ENCODE measurements at regions not wholly inside any gene's neighbourhood (a gene's known extent, or its start where the extent isn't known, plus 50 kb on each side); places are given as distances from the start of the nearest gene placed in this dataset.

GRCh38 chr6:43943099-43943766, 173.2 kb downstream of the VEGFA start:
- Histone ChIP-seq H3K4me3 (no peak overlapping the region), H3K4me1 (no peaks in the 10 kb centered on the region), H3K9me3 (peaks cover 5% of the 10 kb centered on the region), H3K36me3 (replicated peaks) (no peaks in the 10 kb centered on the region), H3K27me3 (ENCODE audit: low read depth) (no peaks in the 10 kb centered on the region; the same call in 1 of the 2 replicates)
- in situ Hi-C loops (cut with MboI; ENCODE audit: low sequenced_read_pairs) = no loop called here
- DNase-seq (ENCODE audit: low spot score in 2 of 2) = no peak

DNA sequence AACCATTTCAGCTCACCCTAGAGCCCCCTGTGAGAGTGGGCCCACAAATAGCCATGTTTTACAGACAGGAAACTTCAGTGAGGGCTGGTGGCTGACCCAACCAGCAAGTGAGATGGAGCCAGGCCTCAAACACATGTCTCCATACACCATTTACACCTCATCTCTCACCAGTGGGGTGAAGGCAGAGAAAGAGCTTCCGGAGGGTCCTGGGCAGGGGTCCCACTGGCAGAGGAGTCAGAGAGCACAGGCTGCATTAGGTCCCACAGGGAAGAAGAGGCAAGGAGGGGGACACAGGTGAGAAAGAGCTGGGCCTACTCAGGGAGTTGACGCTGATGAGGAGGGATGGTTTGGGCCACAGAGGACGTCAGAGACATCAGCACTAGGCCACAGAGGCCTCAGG, 172.6 kb downstream of the VEGFA start:
- H3K27me3 ChIP-seq (ENCODE audit: low read depth) = no peaks in the 10 kb centered on the region; the same call in 1 of the 2 replicates
- DNase-seq (ENCODE audit: low spot score in 2 of 2) = no peak
- in situ Hi-C loops (cut with MboI; ENCODE audit: low sequenced_read_pairs) = no loop called here
- no peaks in the 10 kb centered on the region for H3K4me1 ChIP-seq
- H3K4me3 ChIP-seq = no peak overlapping the region
- H3K36me3 ChIP-seq (replicated peaks) = no peaks in the 10 kb centered on the region
- peaks cover 5% of the 10 kb centered on the region for H3K9me3 ChIP-seq

GRCh38 chr6:43942011-43942442, 172.0 kb downstream of the VEGFA start:
- no peak overlapping the region for H3K4me3 ChIP-seq
- peaks cover 5% of the 10 kb centered on the region for H3K9me3 ChIP-seq
- no peak for DNase-seq (ENCODE audit: low spot score in 2 of 2)
- H3K4me1 ChIP-seq = no peaks in the 10 kb centered on the region
- no peaks in the 10 kb centered on the region; the same call in 1 of the 2 replicates for H3K27me3 ChIP-seq (ENCODE audit: low read depth)
- in situ Hi-C loops (cut with MboI; ENCODE audit: low sequenced_read_pairs) = no loop called here
- H3K36me3 ChIP-seq (replicated peaks) = no peaks in the 10 kb centered on the region

DNA sequence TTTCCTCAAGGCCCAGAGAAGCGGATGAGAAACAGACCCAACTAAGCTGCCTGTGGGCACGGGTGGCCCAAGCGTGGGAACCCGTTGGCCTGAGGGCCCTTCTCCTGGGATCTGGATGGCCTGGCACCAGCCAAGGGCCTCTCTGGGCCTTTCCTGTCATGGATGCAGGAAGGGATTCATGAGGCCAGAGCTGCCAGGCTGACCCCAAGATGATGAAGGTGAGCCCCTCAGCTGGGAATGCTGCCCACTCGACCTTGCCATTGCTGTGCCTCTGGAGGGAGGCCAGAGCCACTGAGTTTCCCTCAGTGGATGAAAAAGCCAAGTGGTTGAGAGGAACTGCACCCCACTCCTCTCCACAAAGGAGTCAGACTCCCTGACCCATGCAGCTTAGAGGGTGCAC, 171.2 kb downstream of the VEGFA start:
- DNase-seq (ENCODE audit: low spot score in 2 of 2) = no peak
- no peaks in the 10 kb centered on the region for H3K4me1 ChIP-seq
- H3K36me3 ChIP-seq (replicated peaks) = no peaks in the 10 kb centered on the region
- in situ Hi-C loops (cut with MboI; ENCODE audit: low sequenced_read_pairs) = no loop called here
- peaks cover 5% of the 10 kb centered on the region for H3K9me3 ChIP-seq
- no peak overlapping the region for H3K4me3 ChIP-seq
- no peaks in the 10 kb centered on the region; the same call in 1 of the 2 replicates for H3K27me3 ChIP-seq (ENCODE audit: low read depth)

DNA sequence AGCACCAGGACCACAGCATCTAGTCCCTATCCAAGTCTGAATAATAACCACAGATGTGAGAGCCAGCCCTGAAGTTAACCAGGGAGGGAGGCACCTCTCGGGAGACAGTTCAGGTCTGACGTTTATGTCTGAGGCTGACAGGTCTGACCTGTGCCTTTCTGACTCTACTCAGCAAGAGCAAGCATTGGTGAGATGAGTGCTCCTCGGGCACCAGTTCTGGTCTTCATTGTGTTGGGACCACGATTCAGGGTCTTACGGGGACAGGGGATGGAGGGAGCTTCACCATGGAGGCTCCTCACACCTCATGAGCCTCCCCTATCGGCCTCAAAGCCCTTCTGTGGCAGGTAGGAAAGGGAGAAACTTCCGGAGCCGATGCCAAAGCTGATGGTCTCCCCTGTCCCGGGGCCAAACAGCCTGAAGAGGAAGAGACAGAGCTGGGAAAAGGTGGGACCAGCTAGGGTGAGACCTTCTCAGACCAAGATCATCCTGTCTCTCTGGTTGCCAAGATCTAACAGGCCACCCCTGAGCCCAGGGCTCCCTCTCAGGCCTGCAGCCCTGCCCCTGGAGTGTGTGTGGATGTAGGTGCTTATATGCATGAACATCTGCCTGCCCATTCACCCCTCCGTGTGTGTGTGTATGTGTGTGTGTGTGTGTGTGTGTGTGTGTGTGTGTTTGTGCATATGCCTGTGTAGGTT, 170.5 kb downstream of the VEGFA start:
- Histone ChIP-seq H3K4me1 (no peaks in the 10 kb centered on the region), H3K36me3 (replicated peaks) (no peaks in the 10 kb centered on the region), H3K4me3 (no peak overlapping the region), H3K27me3 (ENCODE audit: low read depth) (no peaks in the 10 kb centered on the region; the same call in 1 of the 2 replicates), H3K9me3 (peaks cover 3% of the 10 kb centered on the region)
- in situ Hi-C loops (cut with MboI; ENCODE audit: low sequenced_read_pairs) = no loop called here
- DNase-seq (ENCODE audit: low spot score in 2 of 2) = no peak

GRCh38 chr6:43940071-43940392, 170.0 kb downstream of the VEGFA start:
- Histone ChIP-seq H3K4me3 (no peak overlapping the region), H3K36me3 (replicated peaks) (no peaks in the 10 kb centered on the region), H3K27me3 (ENCODE audit: low read depth) (no peaks in the 10 kb centered on the region; the same call in 1 of the 2 replicates), H3K4me1 (no peaks in the 10 kb centered on the region), H3K9me3 (no peaks in the 10 kb centered on the region)
- in situ Hi-C loops (cut with MboI; ENCODE audit: low sequenced_read_pairs) = no loop called here
- DNase-seq (ENCODE audit: low spot score in 2 of 2) = no peak

DNA sequence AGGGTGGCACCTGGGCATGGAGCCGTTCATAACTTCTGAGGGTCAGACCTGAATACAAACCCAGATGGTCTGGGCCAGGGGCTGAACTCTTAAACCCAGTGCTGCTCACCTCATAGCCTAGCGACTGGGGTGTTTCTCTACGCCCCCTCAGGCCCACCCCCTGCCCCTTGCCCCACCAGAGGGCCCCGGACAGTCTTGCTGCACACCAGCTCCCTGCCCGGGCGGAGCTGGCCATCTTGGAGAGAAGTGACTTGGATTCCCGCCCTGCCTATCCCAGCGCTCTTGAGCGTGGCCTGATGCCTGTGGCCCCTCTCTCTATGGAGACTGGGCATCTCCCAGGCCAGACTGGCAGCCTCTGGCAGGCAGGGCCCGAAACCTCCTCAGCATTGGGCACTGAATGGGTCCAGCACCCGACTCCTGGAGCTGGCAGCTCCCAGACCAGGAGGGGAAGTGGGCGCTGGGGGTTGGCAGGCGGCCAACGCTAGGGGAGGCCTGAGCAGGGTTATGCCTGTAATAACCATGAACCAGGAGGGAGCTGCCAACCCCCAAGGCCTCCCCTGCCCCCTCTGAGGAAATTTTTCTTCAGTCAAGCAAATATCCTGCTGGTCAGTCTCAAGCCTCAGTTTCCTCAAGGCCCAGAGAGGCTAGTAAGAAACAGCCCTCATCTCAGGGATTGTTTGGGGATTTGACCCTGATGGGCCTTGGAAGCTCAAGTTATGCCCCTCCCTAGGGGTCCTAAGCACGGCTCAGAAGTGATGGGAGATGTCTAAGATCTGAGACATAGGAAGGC, 169.5 kb downstream of the VEGFA start:
- H3K4me1 ChIP-seq = no peaks in the 10 kb centered on the region
- H3K4me3 ChIP-seq = no peak overlapping the region
- H3K36me3 ChIP-seq (replicated peaks) = no peaks in the 10 kb centered on the region
- DNase-seq (ENCODE audit: low spot score in 2 of 2) = no peak
- in situ Hi-C loops (cut with MboI; ENCODE audit: low sequenced_read_pairs) = no loop called here
- H3K9me3 ChIP-seq = no peaks in the 10 kb centered on the region
- no peaks in the 10 kb centered on the region; the same call in 1 of the 2 replicates for H3K27me3 ChIP-seq (ENCODE audit: low read depth)

- Histone ChIP-seq H3K27me3 (ENCODE audit: low read depth) (no peaks in the 10 kb centered on the region; the same call in 1 of the 2 replicates), H3K9me3 (no peaks in the 10 kb centered on the region), H3K36me3 (replicated peaks) (no peaks in the 10 kb centered on the region), H3K4me1 (no peaks in the 10 kb centered on the region), H3K4me3 (no peak overlapping the region)
- no peak for DNase-seq (ENCODE audit: low spot score in 2 of 2)
- in situ Hi-C loops (cut with MboI; ENCODE audit: low sequenced_read_pairs) = no loop called here
These were observed 168.4 kb downstream of the VEGFA start for GRCh38 chr6:43938178-43939105.

- no peaks in the 10 kb centered on the region for H3K36me3 ChIP-seq (replicated peaks)
These were observed 167.5 kb downstream of the VEGFA start for GRCh38 chr6:43937236-43938177.

GRCh38 chr6:43936476-43936875, 166.5 kb downstream of the VEGFA start:
- H3K4me1 ChIP-seq = no peaks in the 10 kb centered on the region
- no peaks in the 10 kb centered on the region for H3K9me3 ChIP-seq
- H3K36me3 ChIP-seq (replicated peaks) = no peaks in the 10 kb centered on the region
- no peak overlapping the region for H3K4me3 ChIP-seq
- no peak for DNase-seq (ENCODE audit: low spot score in 2 of 2)
- in situ Hi-C loops (cut with MboI; ENCODE audit: low sequenced_read_pairs) = no loop called here
- no peaks in the 10 kb centered on the region; the same call in 1 of the 2 replicates for H3K27me3 ChIP-seq (ENCODE audit: low read depth)

More at GRCh38 chr6:43937236-43938177, 167.5 kb downstream of the VEGFA start:
- Histone ChIP-seq H3K9me3 (no peaks in the 10 kb centered on the region), H3K4me1 (no peaks in the 10 kb centered on the region), H3K4me3 (no peak overlapping the region), H3K27me3 (ENCODE audit: low read depth) (no peaks in the 10 kb centered on the region; the same call in 1 of the 2 replicates)
- DNase-seq (ENCODE audit: low spot score in 2 of 2) = no peak
- in situ Hi-C loops (cut with MboI; ENCODE audit: low sequenced_read_pairs) = no loop called here

GRCh38 chr6:43935921-43936439, 166.0 kb downstream of the VEGFA start:
- in situ Hi-C loops (cut with MboI; ENCODE audit: low sequenced_read_pairs) = no loop called here
- DNase-seq (ENCODE audit: low spot score in 2 of 2) = no peak
- H3K9me3 ChIP-seq = no peaks in the 10 kb centered on the region
- H3K4me3 ChIP-seq = no peak overlapping the region
- no peaks in the 10 kb centered on the region; the same call in 1 of the 2 replicates for H3K27me3 ChIP-seq (ENCODE audit: low read depth)
- H3K4me1 ChIP-seq = no peaks in the 10 kb centered on the region
- no peaks in the 10 kb centered on the region for H3K36me3 ChIP-seq (replicated peaks)

Measured in HAP-1 (cell line).